ENCODE measurements at regions not wholly inside any gene's neighbourhood (a gene's known extent, or its start where the extent isn't known, plus 50 kb on each side); places are given as distances from the start of the nearest gene placed in this dataset.
"Not testable (repeated sequence)": the region's sequence is repeated elsewhere in the genome, so short reads cannot be mapped to it uniquely, and the experiment has no call there.

DNA sequence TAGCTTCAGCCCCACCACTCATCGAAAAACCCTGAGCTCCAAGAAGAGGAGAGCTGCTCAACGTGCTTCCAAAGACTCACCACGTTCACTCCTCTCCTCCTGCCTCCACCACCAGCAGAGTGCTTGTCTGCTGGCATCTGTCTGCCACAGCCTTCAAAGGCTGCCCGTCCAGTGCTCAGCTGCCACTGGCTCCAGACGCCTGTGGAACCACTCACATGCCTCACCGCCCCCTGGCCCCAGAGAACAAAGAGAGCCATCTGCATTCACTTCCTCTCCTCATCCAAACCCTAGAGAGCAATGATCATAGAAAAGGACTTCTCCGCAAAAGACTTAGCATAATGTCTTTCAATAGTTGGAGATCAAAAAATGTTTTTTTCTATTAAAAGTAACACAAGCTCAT, 108.1 kb downstream of the GOLGA6L6 start:
- TF ChIP-seq, protein P1, sequence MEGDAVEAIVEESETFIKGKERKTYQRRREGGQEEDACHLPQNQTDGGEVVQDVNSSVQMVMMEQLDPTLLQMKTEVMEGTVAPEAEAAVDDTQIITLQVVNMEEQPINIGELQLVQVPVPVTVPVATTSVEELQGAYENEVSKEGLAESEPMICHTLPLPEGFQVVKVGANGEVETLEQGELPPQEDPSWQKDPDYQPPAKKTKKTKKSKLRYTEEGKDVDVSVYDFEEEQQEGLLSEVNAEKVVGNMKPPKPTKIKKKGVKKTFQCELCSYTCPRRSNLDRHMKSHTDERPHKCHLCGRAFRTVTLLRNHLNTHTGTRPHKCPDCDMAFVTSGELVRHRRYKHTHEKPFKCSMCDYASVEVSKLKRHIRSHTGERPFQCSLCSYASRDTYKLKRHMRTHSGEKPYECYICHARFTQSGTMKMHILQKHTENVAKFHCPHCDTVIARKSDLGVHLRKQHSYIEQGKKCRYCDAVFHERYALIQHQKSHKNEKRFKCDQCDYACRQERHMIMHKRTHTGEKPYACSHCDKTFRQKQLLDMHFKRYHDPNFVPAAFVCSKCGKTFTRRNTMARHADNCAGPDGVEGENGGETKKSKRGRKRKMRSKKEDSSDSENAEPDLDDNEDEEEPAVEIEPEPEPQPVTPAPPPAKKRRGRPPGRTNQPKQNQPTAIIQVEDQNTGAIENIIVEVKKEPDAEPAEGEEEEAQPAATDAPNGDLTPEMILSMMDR (conservative IDR thresholded peaks at IDR 0.05; ENCODE audit: low read depth, low read length), result not testable (repeated sequence)
- TF ChIP-seq POLR2A (IDR thresholded peaks at IDR 0.05; ENCODE audit: low read depth, low read length); MXI1 (IDR thresholded peaks at IDR 0.05; ENCODE audit: borderline replicate concordance, low read depth, low read length); CEBPB (IDR thresholded peaks at IDR 0.05; ENCODE audit: low read depth, low read length): not testable (repeated sequence)
- TF ChIP-seq, protein P2, sequence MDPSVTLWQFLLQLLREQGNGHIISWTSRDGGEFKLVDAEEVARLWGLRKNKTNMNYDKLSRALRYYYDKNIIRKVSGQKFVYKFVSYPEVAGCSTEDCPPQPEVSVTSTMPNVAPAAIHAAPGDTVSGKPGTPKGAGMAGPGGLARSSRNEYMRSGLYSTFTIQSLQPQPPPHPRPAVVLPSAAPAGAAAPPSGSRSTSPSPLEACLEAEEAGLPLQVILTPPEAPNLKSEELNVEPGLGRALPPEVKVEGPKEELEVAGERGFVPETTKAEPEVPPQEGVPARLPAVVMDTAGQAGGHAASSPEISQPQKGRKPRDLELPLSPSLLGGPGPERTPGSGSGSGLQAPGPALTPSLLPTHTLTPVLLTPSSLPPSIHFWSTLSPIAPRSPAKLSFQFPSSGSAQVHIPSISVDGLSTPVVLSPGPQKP (IDR thresholded peaks at IDR 0.05; ENCODE audit: borderline replicate concordance, low read depth, low read length), result not testable (repeated sequence)
